SK-N-MC (cell line): ENCODE measurements at regions not wholly inside any gene's neighbourhood (a gene's known extent, or its start where the extent isn't known, plus 50 kb on each side); places are given as distances from the start of the nearest gene placed in this dataset.

Experiments used
- EZH2 ChIP-seq: fragments of 200-600 bp; sonication (generic); IDR thresholded peaks from one replicate; pipeline ENCODE4 v1.6.1; 2017; ENCODE audit warnings: antibody characterized with exemption
- POLR2AphosphoS5 ChIP-seq: IDR thresholded peaks from 2 replicates; pipeline ENCODE4 v1.6.1; 2012; ENCODE audit warnings: mild to moderate bottlenecking, low read depth, low read length, borderline replicate concordance

- TF ChIP-seq EZH2 (no peak), POLR2AphosphoS5 (no peak)
Observed at GRCh38 chr11:128244871-128245270, 342.5 kb downstream of the ETS1 start.
